ENCODE measurements at regions not wholly inside any gene's neighbourhood (a gene's known extent, or its start where the extent isn't known, plus 50 kb on each side); places are given as distances from the start of the nearest gene placed in this dataset.

DNA sequence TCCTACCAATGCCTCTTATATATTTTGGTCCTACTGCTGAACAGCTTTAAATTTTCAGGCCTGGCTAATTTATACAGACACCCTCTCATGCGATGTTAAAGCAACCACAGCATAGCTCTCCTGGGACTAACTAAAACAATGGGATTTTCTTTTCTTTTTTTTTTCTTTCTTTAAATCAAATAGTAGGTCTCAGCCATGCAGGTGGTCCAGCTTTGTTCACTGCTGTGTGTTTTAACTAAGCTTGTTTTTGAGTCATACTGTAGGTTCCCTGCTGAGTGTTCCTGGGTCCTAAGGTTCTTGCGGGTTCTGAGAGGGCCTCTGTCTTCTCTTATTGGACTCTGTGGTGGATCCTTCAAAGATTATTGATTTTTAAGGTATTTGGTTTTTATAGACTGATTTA, 113.1 kb upstream of the SORCS1 start:
- Histone ChIP-seq H3K4me1 (ENCODE audit: control insufficient read depth in 2 of 3, insufficient read depth in 2 of 3, low read depth in 1 of 3, low read length in 3 of 3) (no peaks in the 10 kb centered on the region), H3K27ac (ENCODE audit: low read depth in 2 of 2, low read length in 2 of 2) (no peak overlapping the region), H3K27me3 (ENCODE audit: control insufficient read depth, insufficient read depth, low read length) (no peaks in the 10 kb centered on the region), H3K36me3 (ENCODE audit: control insufficient read depth in 2 of 3, insufficient read depth in 3 of 3, low read length in 3 of 3) (no peaks in the 10 kb centered on the region), H3K9me3 (ENCODE audit: control insufficient read depth in 2 of 3, insufficient read depth in 1 of 3, low read length in 3 of 3) (no peaks in the 10 kb centered on the region), H3K9ac (ENCODE audit: low read length in 3 of 3) (no peak overlapping the region), H3K4me3 (ENCODE audit: low read length in 3 of 3) (no peak overlapping the region)
- DNase-seq: no peak
- intact Hi-C loops (cut with DNase I): no loop called here
- TF ChIP-seq, protein P1, sequence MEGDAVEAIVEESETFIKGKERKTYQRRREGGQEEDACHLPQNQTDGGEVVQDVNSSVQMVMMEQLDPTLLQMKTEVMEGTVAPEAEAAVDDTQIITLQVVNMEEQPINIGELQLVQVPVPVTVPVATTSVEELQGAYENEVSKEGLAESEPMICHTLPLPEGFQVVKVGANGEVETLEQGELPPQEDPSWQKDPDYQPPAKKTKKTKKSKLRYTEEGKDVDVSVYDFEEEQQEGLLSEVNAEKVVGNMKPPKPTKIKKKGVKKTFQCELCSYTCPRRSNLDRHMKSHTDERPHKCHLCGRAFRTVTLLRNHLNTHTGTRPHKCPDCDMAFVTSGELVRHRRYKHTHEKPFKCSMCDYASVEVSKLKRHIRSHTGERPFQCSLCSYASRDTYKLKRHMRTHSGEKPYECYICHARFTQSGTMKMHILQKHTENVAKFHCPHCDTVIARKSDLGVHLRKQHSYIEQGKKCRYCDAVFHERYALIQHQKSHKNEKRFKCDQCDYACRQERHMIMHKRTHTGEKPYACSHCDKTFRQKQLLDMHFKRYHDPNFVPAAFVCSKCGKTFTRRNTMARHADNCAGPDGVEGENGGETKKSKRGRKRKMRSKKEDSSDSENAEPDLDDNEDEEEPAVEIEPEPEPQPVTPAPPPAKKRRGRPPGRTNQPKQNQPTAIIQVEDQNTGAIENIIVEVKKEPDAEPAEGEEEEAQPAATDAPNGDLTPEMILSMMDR (IDR thresholded peaks at IDR 0.05; ENCODE audit: borderline replicate concordance, extremely low read depth, insufficient read depth): no peak
- no peak for FAIRE-seq

DNA sequence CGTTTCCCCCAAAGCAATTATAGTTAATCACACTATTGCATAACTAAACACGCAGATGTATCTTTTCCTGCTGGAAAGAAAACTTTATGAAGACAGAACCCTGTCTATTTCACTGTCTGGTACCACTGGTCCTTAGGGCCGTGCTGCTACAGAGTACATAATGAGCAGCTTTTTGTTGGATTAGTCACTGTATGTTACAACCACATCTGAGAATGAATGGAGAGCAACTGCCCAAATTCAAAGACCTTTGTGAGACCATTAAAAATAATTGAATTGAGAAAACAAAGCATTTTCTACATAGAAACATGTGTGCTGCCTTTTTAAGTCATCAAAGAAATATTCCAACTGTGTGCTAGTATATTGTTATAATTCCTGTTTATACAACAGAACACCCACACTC, 111.3 kb upstream of the SORCS1 start:
- TF ChIP-seq, protein P1 (IDR thresholded peaks at IDR 0.05; ENCODE audit: borderline replicate concordance, extremely low read depth, insufficient read depth): no peak

DNA sequence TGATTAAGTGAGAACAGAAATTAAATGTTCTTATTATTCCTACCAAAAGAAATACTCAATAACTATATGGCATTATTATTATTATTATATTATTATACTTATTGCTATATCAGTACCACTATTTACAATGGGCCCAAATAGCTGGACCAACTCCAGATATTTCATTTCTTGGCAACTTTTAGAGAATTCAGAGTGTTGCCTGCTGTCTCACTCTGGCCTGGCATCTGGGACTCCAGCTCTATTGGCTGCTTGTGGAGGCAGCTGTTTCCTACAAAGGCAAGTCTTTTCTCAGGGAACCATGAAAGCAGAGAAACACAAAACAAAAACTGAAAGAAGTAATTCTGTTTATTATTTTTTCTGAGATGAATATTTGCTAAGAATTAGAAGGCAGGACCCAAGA, 105.1 kb upstream of the SORCS1 start:
- FAIRE-seq: no peak
- TF ChIP-seq, protein P1 (IDR thresholded peaks at IDR 0.05; ENCODE audit: borderline replicate concordance, extremely low read depth, insufficient read depth): no peak

More for the DNA sequence above, 111.3 kb upstream of the SORCS1 start:
- DNase-seq (no peak), FAIRE-seq (no peak)
- no peaks in the 10 kb centered on the region for H3K27me3 ChIP-seq (ENCODE audit: control insufficient read depth, insufficient read depth, low read length)
- H3K4me1 ChIP-seq (ENCODE audit: control insufficient read depth in 2 of 3, insufficient read depth in 2 of 3, low read depth in 1 of 3, low read length in 3 of 3): no peaks in the 10 kb centered on the region
- H3K4me3 ChIP-seq (ENCODE audit: low read length in 3 of 3): no peak overlapping the region
- intact Hi-C loops (cut with DNase I): no loop called here
- no peak overlapping the region for H3K9ac ChIP-seq (ENCODE audit: low read length in 3 of 3)
- no peaks in the 10 kb centered on the region for H3K36me3 ChIP-seq (ENCODE audit: control insufficient read depth in 2 of 3, insufficient read depth in 3 of 3, low read length in 3 of 3)
- no peak overlapping the region for H3K27ac ChIP-seq (ENCODE audit: low read depth in 2 of 2, low read length in 2 of 2)
- no peaks in the 10 kb centered on the region for H3K9me3 ChIP-seq (ENCODE audit: control insufficient read depth in 2 of 3, insufficient read depth in 1 of 3, low read length in 3 of 3)

DNA sequence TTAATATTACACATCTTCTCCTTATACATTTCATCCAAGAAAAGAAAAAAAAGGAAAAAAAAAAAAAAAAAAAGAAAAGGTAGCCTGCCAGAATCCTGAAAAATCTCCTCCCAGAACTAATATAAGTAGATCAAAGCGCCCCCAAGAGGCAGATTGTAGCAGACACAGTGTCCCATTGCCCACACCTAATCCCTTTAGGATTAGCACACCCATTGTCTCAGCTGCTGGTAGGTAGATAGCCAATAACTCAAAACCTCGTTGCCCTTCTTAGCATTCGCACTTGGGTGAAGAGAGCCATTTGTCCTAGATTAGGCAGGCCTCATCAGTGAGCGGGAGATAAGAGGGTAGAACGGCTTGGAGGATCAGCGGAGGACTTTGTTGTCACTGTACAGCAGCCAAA, 100.2 kb upstream of the SORCS1 start:
- H3K27ac ChIP-seq (ENCODE audit: low read depth in 2 of 2, low read length in 2 of 2): no peak overlapping the region
- H3K4me3 ChIP-seq (ENCODE audit: low read length in 3 of 3): no peak overlapping the region
- FAIRE-seq (no peak), DNase-seq (no peak)
- no peaks in the 10 kb centered on the region for H3K27me3 ChIP-seq (ENCODE audit: control insufficient read depth, insufficient read depth, low read length)
- H3K9me3 ChIP-seq (ENCODE audit: control insufficient read depth in 2 of 3, insufficient read depth in 1 of 3, low read length in 3 of 3): no peaks in the 10 kb centered on the region
- no peak overlapping the region for H3K9ac ChIP-seq (ENCODE audit: low read length in 3 of 3)
- no peaks in the 10 kb centered on the region for H3K36me3 ChIP-seq (ENCODE audit: control insufficient read depth in 2 of 3, insufficient read depth in 3 of 3, low read length in 3 of 3)
- TF ChIP-seq, protein P1 (IDR thresholded peaks at IDR 0.05; ENCODE audit: borderline replicate concordance, extremely low read depth, insufficient read depth): no peak
- no peaks in the 10 kb centered on the region for H3K4me1 ChIP-seq (ENCODE audit: control insufficient read depth in 2 of 3, insufficient read depth in 2 of 3, low read depth in 1 of 3, low read length in 3 of 3)
- intact Hi-C loops (cut with DNase I): no loop called here

More for the DNA sequence above, 105.1 kb upstream of the SORCS1 start:
- no peaks in the 10 kb centered on the region for H3K36me3 ChIP-seq (ENCODE audit: control insufficient read depth in 2 of 3, insufficient read depth in 3 of 3, low read length in 3 of 3)
- H3K4me3 ChIP-seq (ENCODE audit: low read length in 3 of 3): no peak overlapping the region
- H3K4me1 ChIP-seq (ENCODE audit: control insufficient read depth in 2 of 3, insufficient read depth in 2 of 3, low read depth in 1 of 3, low read length in 3 of 3): no peaks in the 10 kb centered on the region
- no peak overlapping the region for H3K27ac ChIP-seq (ENCODE audit: low read depth in 2 of 2, low read length in 2 of 2)
- H3K27me3 ChIP-seq (ENCODE audit: control insufficient read depth, insufficient read depth, low read length): no peaks in the 10 kb centered on the region
- no peak overlapping the region for H3K9ac ChIP-seq (ENCODE audit: low read length in 3 of 3)
- DNase-seq: no peak
- intact Hi-C loops (cut with DNase I): no loop called here
- no peaks in the 10 kb centered on the region for H3K9me3 ChIP-seq (ENCODE audit: control insufficient read depth in 2 of 3, insufficient read depth in 1 of 3, low read length in 3 of 3)

Measured in kidney (tissue), 13 donors.